ENCODE measurements at regions not wholly inside any gene's neighbourhood (a gene's known extent, or its start where the extent isn't known, plus 50 kb on each side); places are given as distances from the start of the nearest gene placed in this dataset.

DNA sequence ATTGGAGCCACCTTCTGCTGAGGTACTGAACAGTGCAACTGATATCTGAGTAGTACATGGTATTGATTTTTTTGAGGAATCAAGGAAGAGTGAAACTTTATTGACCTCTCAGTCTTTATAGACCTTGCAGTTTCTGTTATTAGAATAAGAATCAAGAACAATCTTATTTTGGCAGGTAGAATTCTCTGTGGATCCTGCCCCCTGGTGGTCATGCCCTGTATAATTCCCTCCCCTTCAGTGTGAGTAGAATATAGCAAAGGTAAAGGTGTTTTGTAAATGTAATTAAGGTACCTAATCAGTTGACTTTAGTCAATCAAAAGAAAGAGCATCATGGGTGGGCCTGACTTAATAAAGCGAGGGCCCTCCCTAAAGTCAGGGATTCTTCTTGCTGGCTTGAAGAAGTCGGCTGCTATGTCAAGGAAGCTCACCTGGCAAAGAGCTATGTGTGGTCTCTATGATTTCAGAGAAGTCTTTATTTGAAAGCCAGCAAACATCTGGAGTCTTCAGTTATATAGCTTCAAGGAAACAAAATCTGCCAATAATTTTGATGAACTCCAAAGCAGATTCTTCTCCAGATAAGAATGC, 142.8 kb downstream of the LSM5 start:
- no peak for DNase-seq (ENCODE audit: low read depth in 3 of 3)

DNA sequence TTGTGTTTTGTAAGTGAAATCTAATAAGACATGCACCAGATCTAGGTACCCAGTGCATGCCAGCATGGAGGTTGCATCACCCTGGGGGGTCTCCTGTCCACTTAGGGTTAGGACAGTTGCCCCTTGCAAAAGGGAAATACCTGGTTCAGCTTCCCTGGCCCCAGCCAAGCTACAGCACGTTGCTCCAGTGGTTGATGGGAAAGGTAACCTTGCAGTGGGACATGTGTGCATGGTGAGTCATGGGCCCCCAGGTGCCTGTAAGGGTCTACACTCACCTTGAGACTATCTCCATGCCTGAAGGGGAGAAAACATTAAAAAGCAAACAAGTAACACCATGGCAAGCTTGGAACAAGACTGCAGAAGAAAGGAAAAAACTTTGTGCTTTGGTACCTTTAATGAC, 143.9 kb downstream of the LSM5 start:
- no peak for DNase-seq (ENCODE audit: low read depth in 3 of 3)

DNA sequence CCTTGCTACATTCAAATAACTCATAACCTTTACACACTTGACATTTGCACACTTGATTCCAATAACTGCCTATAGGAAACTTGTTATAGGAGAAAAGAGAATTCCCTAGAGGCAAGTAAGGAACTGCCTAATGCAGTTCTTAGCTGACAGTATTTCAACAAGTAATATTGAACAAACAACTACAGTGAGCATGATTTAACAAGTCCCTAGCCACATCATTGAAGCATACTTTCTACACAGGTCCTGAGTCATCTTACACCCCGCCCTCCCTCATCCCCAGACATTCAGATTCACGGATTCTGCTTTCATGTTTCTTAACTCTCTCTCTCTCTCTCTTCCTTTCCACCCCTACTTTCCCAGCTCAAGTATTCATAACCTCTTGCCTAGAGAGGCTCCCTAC, 153.5 kb downstream of the LSM5 start:
- no peak for DNase-seq (ENCODE audit: low read depth in 3 of 3)

DNA sequence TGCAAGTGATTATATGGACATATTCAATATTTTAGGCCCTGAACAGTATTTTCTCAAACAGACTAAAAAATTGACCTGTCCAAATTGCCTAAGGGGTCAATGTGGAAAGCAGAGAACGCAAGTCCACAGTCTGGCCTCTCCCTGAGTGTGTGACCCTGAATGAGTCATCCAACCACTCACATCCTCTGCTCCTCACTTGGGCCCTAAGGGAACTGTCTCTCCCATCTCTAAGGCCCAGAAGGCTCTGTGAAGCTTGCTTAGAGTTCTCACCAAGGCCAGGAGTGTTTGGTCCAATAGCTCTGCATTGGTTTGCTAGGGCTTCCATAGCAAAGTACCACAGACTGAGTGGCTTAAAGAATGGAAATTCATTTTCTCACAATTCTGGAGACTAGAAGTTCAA, 155.1 kb downstream of the LSM5 start:
- no peak for DNase-seq (ENCODE audit: low read depth in 3 of 3)

DNA sequence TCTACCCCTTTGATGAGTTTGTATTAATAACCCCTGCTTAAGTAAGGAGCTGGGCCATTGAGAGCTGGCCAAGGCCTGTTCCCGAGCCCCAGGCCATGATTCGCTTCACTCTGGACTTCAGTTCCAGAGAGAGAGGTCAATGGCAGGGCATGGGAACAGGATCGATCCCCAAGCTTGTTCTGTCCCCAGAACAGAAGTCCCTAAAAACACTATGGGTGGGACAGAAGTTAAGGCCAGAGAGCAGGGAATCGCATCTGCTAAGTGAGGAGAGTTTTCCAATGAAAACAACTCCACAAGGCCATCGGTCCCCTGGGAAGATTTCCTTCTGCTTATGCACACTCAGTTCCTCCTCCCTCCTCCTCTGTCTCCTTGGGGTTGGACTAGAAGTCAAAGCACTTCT, 159.6 kb downstream of the LSM5 start:
- no peak for DNase-seq (ENCODE audit: low read depth in 3 of 3)

DNA sequence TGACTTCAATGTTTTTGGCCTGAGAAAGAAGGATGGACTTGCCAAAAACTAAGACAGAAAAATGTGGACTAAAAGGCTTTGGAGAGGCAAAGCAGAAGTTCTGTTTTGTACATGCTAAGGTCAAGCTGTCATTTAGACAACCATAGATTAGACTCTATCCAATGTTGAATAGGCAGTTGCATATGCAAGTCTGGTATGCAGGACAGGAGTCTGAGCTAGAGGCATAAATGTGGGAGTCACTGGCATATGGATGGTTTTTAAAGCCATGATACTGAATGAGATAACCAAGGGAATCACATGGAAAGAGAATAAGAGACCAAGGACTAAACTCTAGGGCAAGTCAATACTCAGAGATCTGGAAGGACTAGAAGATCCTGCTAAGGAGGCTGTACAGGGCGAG, 164.1 kb downstream of the LSM5 start:
- no peak for DNase-seq (ENCODE audit: low read depth in 3 of 3)

DNA sequence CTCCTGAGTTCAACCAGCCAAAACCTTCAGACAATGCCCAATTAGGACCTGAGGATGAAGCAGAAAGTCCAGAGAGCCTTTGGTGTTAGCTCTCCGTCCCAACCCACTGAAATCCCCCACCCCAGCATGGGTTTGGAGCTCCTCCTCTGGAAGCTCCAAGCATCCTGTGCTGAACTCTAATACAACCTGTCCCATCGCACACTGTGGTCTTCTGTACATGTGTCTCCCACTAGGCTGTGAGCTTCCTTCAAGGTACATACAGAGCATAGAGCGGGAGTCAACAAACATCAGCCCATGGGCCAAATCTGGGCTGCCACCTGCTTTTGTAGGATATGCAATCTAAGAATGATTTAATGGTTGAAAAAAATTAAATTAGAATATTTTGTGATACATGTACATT, 166.5 kb downstream of the LSM5 start:
- no peak for DNase-seq (ENCODE audit: low read depth in 3 of 3)

DNA sequence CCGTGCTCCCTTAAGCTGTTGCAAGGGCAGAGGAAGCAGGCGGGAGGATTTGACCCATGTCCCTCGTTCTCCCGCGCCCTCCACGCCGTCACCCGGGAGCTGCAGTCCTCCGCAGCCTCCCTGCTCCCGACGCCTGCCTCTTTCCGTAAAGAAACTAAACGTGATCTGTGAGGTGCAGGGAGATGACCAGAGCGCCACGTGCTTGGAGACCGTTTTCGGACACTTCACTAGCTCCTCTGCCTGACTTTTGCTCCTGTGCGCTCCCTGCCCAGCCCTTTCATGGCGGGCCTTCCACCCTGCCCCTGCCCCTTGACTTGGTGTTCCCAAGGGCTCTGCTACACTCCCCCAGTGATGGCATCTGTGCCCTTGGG, 171.2 kb downstream of the LSM5 start:
- DNase-seq (ENCODE audit: low read depth in 3 of 3), result no peak

DNA sequence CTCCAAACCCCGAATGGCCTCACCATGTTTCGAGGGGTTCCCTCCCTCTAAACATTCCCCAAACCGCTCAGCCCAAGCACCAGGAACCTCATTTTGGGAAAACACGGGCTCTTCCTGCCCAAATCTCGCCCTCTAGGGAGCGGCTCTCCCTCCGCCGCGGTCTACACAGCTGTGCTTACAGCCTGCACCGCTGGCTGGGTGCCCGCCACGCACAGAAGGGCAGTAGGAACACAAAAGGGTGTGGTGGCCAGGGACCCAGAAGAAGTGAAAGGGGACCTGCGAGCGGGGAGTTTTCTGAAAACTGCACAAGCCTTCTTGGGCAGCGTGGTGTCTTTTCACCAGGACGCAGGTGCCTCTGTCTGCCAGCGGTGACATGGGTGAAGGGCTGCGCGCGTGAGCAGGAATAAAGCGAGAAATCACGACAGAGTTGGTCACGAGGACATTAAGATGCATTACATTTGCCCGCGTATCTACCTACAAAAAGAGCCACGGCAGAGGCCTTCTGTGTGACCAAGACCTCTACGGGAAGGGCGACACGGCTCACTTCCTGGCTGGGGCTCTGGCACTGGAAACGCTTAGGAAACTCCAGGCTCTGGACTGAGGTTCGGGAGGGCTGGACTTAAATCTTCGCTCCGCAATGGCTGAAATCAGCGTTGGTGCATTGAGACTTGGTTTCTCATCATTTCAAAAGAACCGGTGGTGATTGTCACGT, 171.7 kb downstream of the LSM5 start:
- no peak for DNase-seq (ENCODE audit: low read depth in 3 of 3)

DNA sequence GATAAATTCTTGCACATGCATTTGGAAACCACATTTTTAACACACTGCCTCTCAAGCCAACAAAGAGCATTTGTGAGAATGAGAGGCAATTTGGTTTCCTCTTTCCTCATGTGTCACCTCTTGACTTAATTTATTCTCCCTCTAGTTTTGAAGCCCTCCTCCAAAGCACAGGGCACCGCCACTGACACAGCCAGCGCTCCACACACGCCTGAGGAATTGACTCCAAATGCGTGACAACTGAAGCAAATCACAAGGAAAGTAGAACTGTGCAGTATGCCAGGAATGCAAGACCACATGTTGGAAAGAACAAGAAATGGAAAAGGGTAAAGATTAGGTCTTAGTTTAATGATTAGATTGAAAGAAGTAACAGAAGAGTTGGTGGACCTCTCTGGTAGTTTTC, 173.3 kb downstream of the LSM5 start:
- no peak for DNase-seq (ENCODE audit: low read depth in 3 of 3)

DNA sequence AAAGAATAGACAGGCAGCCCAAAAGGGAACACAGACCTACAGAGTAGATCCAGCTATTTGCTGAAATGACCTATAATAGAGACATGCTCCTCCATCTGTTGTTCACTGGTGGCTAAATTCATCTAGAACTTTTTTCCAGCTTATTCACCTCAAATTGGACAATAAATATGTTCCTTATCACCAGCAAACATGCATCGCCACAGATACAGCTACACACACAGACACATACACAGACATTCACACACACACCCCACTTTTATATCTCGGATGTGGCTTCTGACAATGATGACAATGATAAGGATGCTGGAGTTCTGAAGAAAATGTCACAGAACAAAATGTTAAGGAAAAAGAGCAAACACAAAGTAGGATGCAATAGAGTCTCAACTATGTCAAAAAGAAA, 175.4 kb downstream of the LSM5 start:
- no peak for DNase-seq (ENCODE audit: low read depth in 3 of 3)

DNA sequence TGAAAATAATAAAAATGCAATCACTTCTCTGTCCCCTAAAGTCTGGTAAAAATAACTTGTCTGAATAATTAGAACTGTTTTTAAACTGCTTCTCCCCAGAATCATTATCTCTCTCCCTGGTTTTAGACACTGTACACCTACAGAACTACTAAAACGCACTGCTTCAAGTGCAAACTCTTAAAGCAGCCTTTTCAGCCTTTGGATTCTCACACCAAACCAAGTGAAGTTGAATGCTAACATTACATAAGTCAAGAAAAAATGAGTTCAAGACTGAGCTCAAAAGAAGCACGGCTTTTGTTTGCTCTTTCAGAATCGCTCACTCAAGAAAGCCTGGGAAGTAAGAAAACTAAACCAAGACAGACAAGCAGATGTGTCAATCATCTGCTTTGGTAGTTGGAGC, 188.8 kb downstream of the LSM5 start:
- no peak for DNase-seq (ENCODE audit: low read depth in 3 of 3)

DNA sequence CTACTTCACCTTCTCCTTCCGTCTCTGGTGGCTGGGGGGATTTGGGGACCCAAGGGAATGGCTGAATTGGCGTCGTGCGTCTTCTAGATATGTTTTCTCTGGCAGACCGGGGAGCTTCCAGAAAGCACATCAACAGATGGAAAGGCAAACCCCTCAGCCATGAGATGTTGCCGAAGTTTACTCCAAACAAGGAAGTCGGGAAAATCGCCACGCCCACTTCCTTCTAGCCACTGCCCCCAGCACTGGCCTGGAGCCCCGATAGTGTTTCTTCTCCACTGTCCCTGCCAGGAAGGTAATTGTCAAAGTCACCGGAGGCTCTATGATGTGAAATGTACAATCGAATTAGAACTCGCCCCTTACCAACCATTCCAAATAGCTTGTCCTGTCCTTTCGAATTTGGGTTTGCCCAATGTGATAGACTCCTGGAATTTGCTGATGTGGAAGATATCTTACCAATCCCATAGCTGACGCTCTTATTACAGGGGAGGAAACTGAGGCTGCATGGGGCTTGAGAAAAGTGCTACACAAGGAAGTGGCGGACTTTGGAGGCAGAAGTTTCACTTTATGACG, 191.0 kb downstream of the LSM5 start:
- DNase-seq (ENCODE audit: low read depth in 3 of 3), result no peak

DNA sequence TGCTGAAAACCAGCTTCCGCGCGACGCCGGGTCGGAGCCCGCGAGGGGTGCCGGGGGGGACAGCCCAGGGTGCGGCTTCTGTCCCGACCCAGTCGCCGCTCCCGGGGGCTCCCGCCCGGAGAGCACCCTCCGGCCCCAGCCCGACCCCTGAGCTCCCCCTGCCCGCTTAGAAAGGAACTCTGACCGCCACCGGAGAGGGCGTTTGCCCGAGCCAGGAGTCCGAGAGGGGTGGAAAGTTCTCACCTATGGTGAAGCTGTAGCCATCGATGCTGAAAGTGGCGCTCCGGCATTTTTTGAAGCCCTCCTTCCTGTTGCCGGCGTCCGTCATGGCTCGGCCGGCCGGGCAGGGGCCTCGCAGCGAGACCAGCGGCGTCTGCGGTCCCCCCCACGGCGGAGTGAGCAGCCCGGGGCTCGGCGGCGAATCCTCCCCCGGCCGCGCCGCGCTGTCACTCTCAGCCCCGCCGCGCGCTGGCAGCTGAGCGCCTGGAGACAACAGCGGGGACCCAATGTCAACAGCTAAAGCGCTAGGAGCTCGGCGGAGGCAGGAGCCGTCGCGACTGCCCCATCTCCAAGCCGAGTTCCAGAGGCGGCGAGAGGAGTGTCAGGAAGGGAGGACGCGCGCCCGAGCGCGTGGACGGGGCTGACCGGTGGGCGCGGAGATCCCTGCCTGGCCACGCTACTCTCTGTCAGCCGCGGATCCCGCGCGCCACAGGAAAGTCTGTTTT, 191.6 kb downstream of the LSM5 start:
- no peak for DNase-seq (ENCODE audit: low read depth in 3 of 3)

DNA sequence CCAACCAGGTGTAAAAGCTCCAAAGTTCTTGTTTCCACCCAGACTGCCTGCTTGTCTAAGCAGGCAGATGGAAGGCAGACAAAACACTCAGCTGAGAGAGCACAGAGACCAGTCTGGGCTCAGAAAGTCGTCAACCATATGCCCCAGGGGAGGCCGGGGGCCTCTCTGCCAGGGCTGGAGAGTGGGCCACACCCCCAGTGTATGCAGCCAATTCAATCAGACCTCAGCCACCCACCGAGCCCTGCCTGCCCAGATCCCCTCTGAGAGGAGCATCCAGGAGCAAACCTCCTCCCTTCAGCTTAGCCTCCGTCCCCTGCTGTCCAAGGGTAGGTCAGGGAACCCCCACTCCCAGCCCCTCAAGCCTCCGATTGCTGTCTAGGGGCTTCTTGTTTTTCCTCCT, 196.3 kb downstream of the LSM5 start:
- no peak for DNase-seq (ENCODE audit: low read depth in 3 of 3)

DNA sequence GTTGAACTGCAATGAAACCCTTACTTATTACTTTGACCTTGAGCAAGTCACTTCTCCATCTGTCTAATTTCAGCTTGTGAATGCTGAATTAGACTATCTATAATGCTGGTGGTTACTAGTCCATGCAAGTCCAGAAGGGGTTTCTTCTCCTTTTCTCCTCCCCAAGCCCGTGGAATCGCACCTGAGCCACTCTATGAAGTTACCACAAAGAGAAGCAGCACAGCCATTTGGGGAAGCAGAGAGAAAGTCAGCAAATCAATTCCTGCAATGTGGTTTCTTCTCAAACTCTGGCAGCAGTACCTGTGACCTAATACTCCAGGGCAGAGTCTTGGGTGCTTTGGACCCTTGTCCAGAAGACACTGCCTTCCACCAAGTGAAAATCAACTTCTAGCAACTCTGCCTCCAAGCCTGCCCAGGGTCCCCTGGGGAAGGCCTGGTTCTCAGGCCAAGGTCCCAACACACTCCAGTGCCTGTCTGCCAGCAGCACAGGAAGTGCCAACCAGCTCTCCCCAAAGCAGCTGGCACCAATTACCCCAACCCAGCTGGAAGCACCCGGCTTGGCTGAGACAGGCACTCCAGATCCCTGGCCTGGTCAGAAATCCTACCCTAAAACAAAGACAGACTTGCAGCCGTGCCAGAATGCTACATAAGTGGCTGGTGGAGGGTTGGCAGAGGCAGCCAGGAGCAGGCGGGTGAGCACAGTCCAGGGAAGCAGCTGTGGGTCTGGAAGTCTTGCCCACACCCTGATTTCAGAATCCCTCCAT, 200.3 kb downstream of the LSM5 start:
- DNase-seq (ENCODE audit: low read depth in 3 of 3), result no peak

DNA sequence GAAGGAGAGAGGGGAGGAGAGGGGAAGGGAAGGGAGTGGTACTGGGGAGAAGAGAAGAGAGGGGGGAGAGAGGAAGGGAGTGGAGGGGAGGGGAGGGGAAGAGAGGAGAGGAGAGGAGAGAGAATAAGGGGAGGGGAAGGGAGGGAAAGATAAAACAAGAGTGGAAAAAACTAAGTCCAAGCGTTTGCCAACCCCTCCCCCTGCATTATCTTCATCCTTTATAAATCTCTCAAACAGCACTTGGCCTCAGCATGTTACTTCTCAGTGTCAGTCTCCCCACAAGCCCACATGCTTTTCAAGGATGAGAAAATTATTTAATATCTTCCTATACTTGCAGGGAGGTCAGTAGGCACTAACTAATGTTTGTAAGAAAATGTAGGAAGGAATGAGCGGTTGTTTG, 204.5 kb downstream of the LSM5 start:
- DNase-seq (ENCODE audit: low read depth in 3 of 3), result no peak

DNA sequence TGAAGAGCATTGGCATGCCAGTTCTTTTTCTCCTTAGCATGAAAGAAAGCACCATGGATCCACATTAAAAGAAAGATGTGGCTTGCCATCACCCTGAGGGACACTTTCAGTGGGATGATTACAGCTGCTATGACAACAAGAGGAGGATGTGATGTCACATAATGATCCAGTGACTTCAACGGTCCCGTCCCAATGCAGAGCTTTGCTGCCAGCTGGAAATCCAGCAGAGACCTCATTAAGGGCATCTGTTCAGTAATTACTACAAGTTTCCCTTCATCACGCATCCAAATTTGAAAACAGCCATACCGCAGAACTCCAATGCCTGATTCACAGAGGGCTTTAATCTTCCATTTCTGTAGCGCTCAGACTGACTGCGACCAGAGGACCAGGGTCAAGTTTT, 206.6 kb downstream of the LSM5 start:
- DNase-seq (ENCODE audit: low read depth in 3 of 3), result no peak

DNA sequence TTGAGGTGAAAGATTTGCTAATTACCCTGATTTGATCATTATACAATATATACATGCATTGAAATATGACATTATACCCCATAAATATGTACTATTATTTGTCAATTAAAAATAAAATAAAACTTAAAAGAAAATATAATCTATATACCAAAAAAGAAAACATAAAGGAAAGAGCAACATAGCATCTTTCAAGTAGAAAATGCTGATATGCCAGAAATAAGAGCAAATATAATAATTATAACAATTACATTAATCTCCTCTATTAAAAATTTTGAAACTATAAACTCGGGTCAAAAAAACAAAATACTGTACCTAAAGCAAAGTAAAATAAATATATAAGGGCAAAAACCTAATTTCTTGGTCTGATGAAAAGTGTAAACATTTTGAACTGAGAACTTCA, 209.3 kb upstream of the PDE1C start:
- DNase-seq (ENCODE audit: low read depth in 3 of 3), result no peak

DNA sequence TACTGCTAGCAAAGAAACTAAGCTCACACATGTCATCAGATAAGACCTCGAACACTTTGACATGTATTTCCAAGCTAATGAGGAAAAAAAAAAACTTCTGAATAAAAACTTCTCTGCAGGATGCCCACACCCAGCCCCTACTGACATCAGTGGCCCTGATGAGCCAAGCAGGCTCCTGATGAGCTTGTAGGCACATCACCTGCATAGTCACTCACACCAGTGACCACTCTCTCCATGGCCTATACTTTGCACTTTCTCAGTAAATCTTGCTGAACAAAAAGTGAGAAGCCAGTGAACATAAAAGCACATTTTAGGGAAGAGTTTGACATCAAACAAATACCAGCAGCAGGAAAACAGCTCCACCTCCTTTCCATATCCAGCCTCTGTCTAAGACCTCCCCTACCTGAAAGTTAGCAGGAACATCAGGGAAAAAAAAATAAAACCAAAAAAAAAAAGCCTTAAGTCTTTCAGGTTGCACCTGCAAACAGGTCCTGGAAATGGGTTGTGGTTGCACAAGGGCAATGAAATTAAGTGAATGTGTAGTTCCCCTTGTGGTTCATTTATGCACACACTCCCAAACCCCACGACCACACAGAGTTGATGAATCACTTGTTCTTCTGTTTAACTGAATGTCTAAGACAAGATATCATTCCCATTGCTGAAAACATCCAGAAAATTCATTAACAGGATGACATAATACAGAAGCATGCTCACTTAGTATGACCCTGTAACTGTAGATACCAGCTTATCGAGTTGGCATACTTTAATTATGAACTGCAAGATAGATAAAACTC, 205.2 kb upstream of the PDE1C start:
- DNase-seq (ENCODE audit: low read depth in 3 of 3), result no peak

DNA sequence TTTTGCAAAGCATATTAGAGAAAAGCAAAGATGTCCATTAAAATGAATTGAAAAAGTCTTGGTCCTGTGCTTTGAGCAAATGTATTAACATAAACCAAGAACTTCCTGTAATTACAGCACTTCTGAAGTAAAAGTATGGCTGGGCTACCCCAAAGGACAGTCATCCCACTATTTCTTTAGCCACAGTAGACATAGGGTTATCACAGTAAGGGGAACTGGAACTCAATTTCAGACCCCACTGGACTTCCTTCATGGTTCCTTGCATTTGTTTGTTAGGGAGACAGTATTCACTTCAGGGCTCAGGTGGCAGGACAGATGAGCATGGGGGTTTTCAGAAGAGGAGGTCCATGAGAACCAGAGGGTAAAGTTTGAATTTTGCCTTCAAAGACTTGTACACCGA, 203.1 kb upstream of the PDE1C start:
- DNase-seq (ENCODE audit: low read depth in 3 of 3), result no peak
